ENCODE measurements at regions not wholly inside any gene's neighbourhood (a gene's known extent, or its start where the extent isn't known, plus 50 kb on each side); places are given as distances from the start of the nearest gene placed in this dataset.
"Not testable (repeated sequence)": the region's sequence is repeated elsewhere in the genome, so short reads cannot be mapped to it uniquely, and the experiment has no call there.

GRCh38 chr1:221978631-221979334 is 236.9 kb upstream of the DUSP10 start:
- not testable (repeated sequence) for H3K4me3 Mint-ChIP-seq; H3K27ac Mint-ChIP-seq; DNase-seq (ENCODE audit: low spot score); H3K9me3 Mint-ChIP-seq; H3K36me3 Mint-ChIP-seq (ENCODE audit: low read depth); H3K4me1 Mint-ChIP-seq (ENCODE audit: low read depth)
- peaks cover 13% of the 10 kb centered on the region for H3K27me3 Mint-ChIP-seq (ENCODE audit: low read depth)

GRCh38 chr1:221973787-221974186 is 231.9 kb upstream of the DUSP10 start:
- not testable (repeated sequence) for DNase-seq (ENCODE audit: low spot score); H3K4me3 Mint-ChIP-seq; H3K27me3 Mint-ChIP-seq (ENCODE audit: low read depth); H3K9me3 Mint-ChIP-seq; H3K36me3 Mint-ChIP-seq (ENCODE audit: low read depth); H3K27ac Mint-ChIP-seq; H3K4me1 Mint-ChIP-seq (ENCODE audit: low read depth)

GRCh38 chr1:221972276-221973235 is 230.7 kb upstream of the DUSP10 start:
- Mint-ChIP-seq H3K27ac (no peak overlapping the region), H3K4me3 (no peak overlapping the region), H3K27me3 (ENCODE audit: low read depth) (no peaks in the 10 kb centered on the region), H3K4me1 (ENCODE audit: low read depth) (no peaks in the 10 kb centered on the region), H3K36me3 (ENCODE audit: low read depth) (no peaks in the 10 kb centered on the region), H3K9me3 (no peaks in the 10 kb centered on the region)
- DNase-seq (ENCODE audit: low spot score), result no peak

GRCh38 chr1:221971035-221971434 is 229.1 kb upstream of the DUSP10 start:
- DNase-seq (ENCODE audit: low spot score); H3K36me3 Mint-ChIP-seq (ENCODE audit: low read depth); H3K27ac Mint-ChIP-seq; H3K4me3 Mint-ChIP-seq; H3K9me3 Mint-ChIP-seq; H3K4me1 Mint-ChIP-seq (ENCODE audit: low read depth); H3K27me3 Mint-ChIP-seq (ENCODE audit: low read depth): not testable (repeated sequence)

- not testable (repeated sequence) for H3K27ac Mint-ChIP-seq; H3K4me1 Mint-ChIP-seq (ENCODE audit: low read depth); H3K4me3 Mint-ChIP-seq; H3K9me3 Mint-ChIP-seq; DNase-seq (ENCODE audit: low spot score); H3K36me3 Mint-ChIP-seq (ENCODE audit: low read depth); H3K27me3 Mint-ChIP-seq (ENCODE audit: low read depth)
Measured at GRCh38 chr1:221969298-221969858, 227.5 kb upstream of the DUSP10 start.

- not testable (repeated sequence) for DNase-seq (ENCODE audit: low spot score); H3K36me3 Mint-ChIP-seq (ENCODE audit: low read depth); H3K4me3 Mint-ChIP-seq; H3K27me3 Mint-ChIP-seq (ENCODE audit: low read depth); H3K4me1 Mint-ChIP-seq (ENCODE audit: low read depth); H3K9me3 Mint-ChIP-seq; H3K27ac Mint-ChIP-seq
Measured at GRCh38 chr1:221967538-221967937, 225.6 kb upstream of the DUSP10 start.

GRCh38 chr1:221966888-221967287 is 225.0 kb upstream of the DUSP10 start:
- H3K4me3 Mint-ChIP-seq; H3K27ac Mint-ChIP-seq; H3K27me3 Mint-ChIP-seq (ENCODE audit: low read depth); H3K9me3 Mint-ChIP-seq; H3K36me3 Mint-ChIP-seq (ENCODE audit: low read depth); H3K4me1 Mint-ChIP-seq (ENCODE audit: low read depth); DNase-seq (ENCODE audit: low spot score): not testable (repeated sequence)

GRCh38 chr1:221965891-221966290 is 224.0 kb upstream of the DUSP10 start:
- peaks cover 17% of the 10 kb centered on the region for H3K4me1 Mint-ChIP-seq (ENCODE audit: low read depth)
- H3K4me3 Mint-ChIP-seq; H3K9me3 Mint-ChIP-seq; H3K27me3 Mint-ChIP-seq (ENCODE audit: low read depth); DNase-seq (ENCODE audit: low spot score); H3K27ac Mint-ChIP-seq; H3K36me3 Mint-ChIP-seq (ENCODE audit: low read depth): not testable (repeated sequence)

- H3K36me3 Mint-ChIP-seq (ENCODE audit: low read depth), result no peaks in the 10 kb centered on the region
- H3K9me3 Mint-ChIP-seq, result no peaks in the 10 kb centered on the region
- no peak overlapping the region for H3K4me3 Mint-ChIP-seq
- H3K4me1 Mint-ChIP-seq (ENCODE audit: low read depth), result peaks cover 20% of the 10 kb centered on the region
- H3K27ac Mint-ChIP-seq, result no peak overlapping the region
- H3K27me3 Mint-ChIP-seq (ENCODE audit: low read depth), result no peaks in the 10 kb centered on the region
- DNase-seq (ENCODE audit: low spot score), result no peak
Measured at GRCh38 chr1:221965252-221965651, 223.4 kb upstream of the DUSP10 start.

- no peak overlapping the region for H3K4me3 Mint-ChIP-seq
- H3K9me3 Mint-ChIP-seq, result no peaks in the 10 kb centered on the region
- no peak for DNase-seq (ENCODE audit: low spot score)
- H3K27me3 Mint-ChIP-seq (ENCODE audit: low read depth), result no peaks in the 10 kb centered on the region
- no peaks in the 10 kb centered on the region for H3K36me3 Mint-ChIP-seq (ENCODE audit: low read depth)
- peaks cover 20% of the 10 kb centered on the region for H3K4me1 Mint-ChIP-seq (ENCODE audit: low read depth)
- H3K27ac Mint-ChIP-seq, result no peak overlapping the region
Measured at GRCh38 chr1:221963742-221964141, 221.9 kb upstream of the DUSP10 start.

GRCh38 chr1:221962385-221962784 is 220.5 kb upstream of the DUSP10 start:
- Mint-ChIP-seq H3K4me3 (no peak overlapping the region), H3K36me3 (ENCODE audit: low read depth) (no peaks in the 10 kb centered on the region), H3K27me3 (ENCODE audit: low read depth) (no peaks in the 10 kb centered on the region), H3K9me3 (peaks cover 5% of the 10 kb centered on the region), H3K4me1 (ENCODE audit: low read depth) (peaks cover 20% of the 10 kb centered on the region), H3K27ac (no peak overlapping the region)
- DNase-seq (ENCODE audit: low spot score), result no peak

- H3K27me3 Mint-ChIP-seq (ENCODE audit: low read depth), result no peaks in the 10 kb centered on the region
- peaks cover 9% of the 10 kb centered on the region for H3K9me3 Mint-ChIP-seq
- DNase-seq (ENCODE audit: low spot score), result peak; percentile 71
- peaks cover 22% of the 10 kb centered on the region for H3K4me1 Mint-ChIP-seq (ENCODE audit: low read depth)
- H3K4me3 Mint-ChIP-seq, result peak overlapping the region; percentile 45
- H3K36me3 Mint-ChIP-seq (ENCODE audit: low read depth), result no peaks in the 10 kb centered on the region
- H3K27ac Mint-ChIP-seq, result no peak overlapping the region
Measured at GRCh38 chr1:221961532-221962292, 219.8 kb upstream of the DUSP10 start.

- not testable (repeated sequence) for H3K36me3 Mint-ChIP-seq (ENCODE audit: low read depth); DNase-seq (ENCODE audit: low spot score); H3K27ac Mint-ChIP-seq; H3K4me3 Mint-ChIP-seq
- Mint-ChIP-seq H3K9me3 (peaks cover 15% of the 10 kb centered on the region), H3K4me1 (ENCODE audit: low read depth) (peaks cover 22% of the 10 kb centered on the region), H3K27me3 (ENCODE audit: low read depth) (peaks cover 13% of the 10 kb centered on the region)
Measured at GRCh38 chr1:221958161-221958562, 216.3 kb upstream of the DUSP10 start.

Measured in T-helper 2 cell treated with Interferon-gamma antibody and Interleukin-4, amounts not matched to agents 5 μg/mL and 100 μg/mL, for 36 hours (primary cell).